Duodenal mucosa (tissue), 2 donors: ENCODE measurements at regions not wholly inside any gene's neighbourhood (a gene's known extent, or its start where the extent isn't known, plus 50 kb on each side); places are given as distances from the start of the nearest gene placed in this dataset.

Source experiments
- H3K27ac ChIP-seq: one replicate; pipeline ENCODE4 v1.7.0; 2013; ENCODE audit warnings: low read depth, low read length
- H3K27me3 ChIP-seq, 2 donors: one replicate each; pipeline ENCODE4 v1.7.0; 2013; ENCODE audit warnings: low read length in 2 of 2, control low read depth in 1 of 2; ENCODE audit not compliant: insufficient read depth in 2 of 2, control insufficient read depth in 1 of 2
- H3K36me3 ChIP-seq, 2 donors: one replicate each; pipeline ENCODE4 v1.7.0; 2013; ENCODE audit warnings: low read length in 2 of 2, control low read depth in 1 of 2; ENCODE audit not compliant: insufficient read depth in 2 of 2, control insufficient read depth in 1 of 2
- H3K4me1 ChIP-seq, 2 donors: one replicate each; pipeline ENCODE4 v1.7.0; 2013; ENCODE audit warnings: low read length in 2 of 2, control low read depth in 1 of 2; ENCODE audit not compliant: insufficient read depth in 2 of 2, control insufficient read depth in 1 of 2
- H3K4me3 ChIP-seq, 2 donors: one replicate each; pipeline ENCODE4 v1.7.0; 2013; ENCODE audit warnings: low read length in 2 of 2, low read depth in 1 of 2
- H3K9ac ChIP-seq, 2 donors: one replicate each; pipeline ENCODE4 v1.7.0; 2013; ENCODE audit warnings: low read length in 2 of 2, low read depth in 1 of 2
- H3K9me3 ChIP-seq, 2 donors: one replicate each; pipeline ENCODE4 v1.7.0; 2013; ENCODE audit warnings: low read length in 2 of 2, control low read depth in 1 of 2; ENCODE audit not compliant: control insufficient read depth in 1 of 2

DNA sequence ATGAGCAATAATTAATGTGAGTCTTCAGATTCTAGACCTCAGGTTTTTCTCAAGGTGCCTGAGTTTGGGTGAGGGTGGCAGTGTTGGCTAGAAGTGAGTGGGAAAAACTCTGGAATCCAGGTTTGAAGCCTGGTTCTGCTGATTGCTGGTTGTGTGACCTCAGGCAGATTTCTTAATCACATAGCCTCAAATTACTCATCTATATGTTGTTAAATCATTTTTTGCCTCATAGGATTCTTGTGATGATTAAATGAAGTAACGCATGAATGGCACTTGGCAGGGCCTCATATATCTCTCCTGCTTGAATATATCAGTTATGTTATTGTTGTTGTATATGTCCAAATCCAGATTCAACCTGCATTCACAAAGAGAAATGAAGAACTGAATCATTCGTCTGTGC is 60.5 kb downstream of the NR2F2 start:
- Histone ChIP-seq H3K27me3 (peaks cover 0 to 2% of the 10 kb centered on the region in 2 donors), H3K4me1 (peaks cover 0 to 12% of the 10 kb centered on the region in 2 donors), H3K4me3 (no peak overlapping the region), H3K36me3 (no peaks in the 10 kb centered on the region), H3K9ac (no peak overlapping the region), H3K9me3 (no peaks in the 10 kb centered on the region), H3K27ac (no peak overlapping the region)

DNA sequence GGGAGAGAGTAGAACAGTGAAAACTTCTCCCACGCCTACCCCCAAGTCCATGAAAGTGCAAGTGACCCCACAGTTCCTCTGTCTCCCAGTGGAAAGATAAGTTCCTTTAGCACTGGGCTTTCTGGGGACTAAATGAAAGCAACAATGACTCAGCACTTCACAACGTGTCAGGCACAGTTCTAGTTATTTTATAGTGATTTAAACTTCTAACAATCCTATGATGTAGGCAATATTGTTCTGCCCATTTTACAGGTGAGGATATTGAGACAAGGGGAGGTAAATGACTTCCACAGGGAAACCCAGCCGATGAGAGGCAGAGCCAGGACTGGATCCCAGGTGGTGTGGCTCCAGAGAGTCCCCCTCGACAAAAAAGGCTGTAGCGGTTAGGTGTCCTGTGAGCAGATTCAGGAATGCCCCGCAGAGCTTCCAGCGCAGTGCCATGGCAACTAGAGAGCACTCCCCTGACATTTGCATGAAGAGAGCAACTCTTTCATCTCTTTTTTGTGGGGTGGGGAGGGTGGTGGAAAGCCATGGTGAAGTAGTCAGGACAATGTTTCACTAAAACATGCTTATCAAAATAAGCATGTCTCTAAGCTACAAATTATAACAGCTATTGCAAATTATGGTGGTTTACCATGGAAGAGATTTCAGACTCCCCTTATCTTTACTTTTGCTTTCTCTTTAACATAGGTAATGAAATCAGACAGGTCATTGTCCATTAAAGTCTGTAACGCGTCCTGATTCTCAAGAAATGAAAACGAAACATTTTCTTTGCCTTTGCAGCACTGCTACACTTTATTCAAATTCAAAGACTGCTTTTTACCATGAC is 62.1 kb downstream of the NR2F2 start:
- Histone ChIP-seq H3K9ac (no peak overlapping the region), H3K4me1 (peaks cover 0 to 12% of the 10 kb centered on the region in 2 donors), H3K9me3 (no peaks in the 10 kb centered on the region), H3K36me3 (no peaks in the 10 kb centered on the region), H3K27me3 (peaks cover 0 to 2% of the 10 kb centered on the region in 2 donors), H3K27ac (no peak overlapping the region), H3K4me3 (peak overlapping the region in 1 of 2 donors; percentile 11)

DNA sequence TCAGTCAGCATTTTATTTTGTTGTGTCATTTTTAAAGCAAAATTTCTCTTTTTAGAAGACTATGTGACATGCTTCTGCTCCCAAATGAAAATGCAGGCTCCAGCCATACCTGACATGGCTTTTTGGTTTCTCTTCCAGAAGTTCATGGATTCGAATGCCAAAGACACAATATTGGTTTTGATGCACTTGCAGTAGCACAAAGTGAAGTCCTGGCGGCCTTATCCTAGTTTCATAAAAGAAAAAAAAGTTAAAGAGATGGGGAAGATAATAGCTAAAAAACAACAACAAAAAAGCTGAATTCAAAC is 62.7 kb downstream of the NR2F2 start:
- peak overlapping the region in 1 of 2 donors; percentile 11 for H3K4me3 ChIP-seq
- H3K9me3 ChIP-seq = no peaks in the 10 kb centered on the region
- no peak overlapping the region for H3K9ac ChIP-seq
- no peaks in the 10 kb centered on the region for H3K36me3 ChIP-seq
- peaks cover 0 to 12% of the 10 kb centered on the region in 2 donors for H3K4me1 ChIP-seq
- no peak overlapping the region for H3K27ac ChIP-seq
- peaks cover 0 to 2% of the 10 kb centered on the region in 2 donors for H3K27me3 ChIP-seq

DNA sequence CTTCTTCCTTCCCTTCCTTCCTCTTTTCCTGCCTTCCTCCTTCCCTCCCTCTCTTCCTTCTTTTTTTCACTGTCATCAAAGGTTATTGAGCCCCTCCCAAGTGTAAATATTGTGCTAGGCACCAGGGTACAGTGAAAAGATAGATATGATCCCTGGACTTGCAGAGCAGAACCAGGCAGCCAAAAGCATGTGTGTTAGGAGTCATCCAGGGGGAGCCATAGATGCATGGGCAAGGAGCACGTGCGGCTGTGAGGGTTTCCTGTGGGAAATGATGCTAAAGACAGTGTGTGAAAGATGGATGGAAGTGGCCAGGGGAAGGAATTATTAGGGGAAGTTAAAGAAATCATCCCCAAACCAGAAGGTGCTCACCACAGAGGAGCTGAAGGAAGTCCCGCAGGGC is 65.2 kb downstream of the NR2F2 start:
- no peak overlapping the region for H3K27ac ChIP-seq
- no peaks in the 10 kb centered on the region for H3K27me3 ChIP-seq
- H3K9me3 ChIP-seq = no peaks in the 10 kb centered on the region
- H3K36me3 ChIP-seq = no peaks in the 10 kb centered on the region
- H3K9ac ChIP-seq = no peak overlapping the region
- H3K4me3 ChIP-seq = no peak overlapping the region
- H3K4me1 ChIP-seq = peaks cover 0 to 8% of the 10 kb centered on the region in 2 donors

DNA sequence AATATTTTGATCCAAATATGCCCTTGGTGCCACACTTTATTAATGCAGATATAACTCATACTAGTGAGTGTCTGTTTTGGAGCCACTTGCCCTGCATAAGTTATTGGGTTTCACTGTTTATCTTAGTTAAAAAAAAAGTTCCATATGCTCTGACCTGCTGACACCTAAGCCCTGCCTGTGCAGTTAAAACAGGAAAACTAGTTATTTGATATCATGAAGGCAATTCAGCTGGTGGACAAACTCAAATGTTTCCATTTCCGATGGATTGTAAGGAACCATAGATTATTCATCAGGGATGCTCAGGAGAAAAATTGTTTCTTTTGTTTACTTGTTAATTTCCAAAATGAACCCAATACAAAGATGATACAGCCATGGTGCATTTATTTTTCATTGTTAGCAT is 68.3 kb downstream of the NR2F2 start:
- Histone ChIP-seq H3K27ac (no peak overlapping the region), H3K4me1 (no peaks in the 10 kb centered on the region), H3K9ac (no peak overlapping the region), H3K36me3 (no peaks in the 10 kb centered on the region), H3K4me3 (no peak overlapping the region), H3K9me3 (no peaks in the 10 kb centered on the region), H3K27me3 (peaks cover 0 to 5% of the 10 kb centered on the region in 2 donors)

DNA sequence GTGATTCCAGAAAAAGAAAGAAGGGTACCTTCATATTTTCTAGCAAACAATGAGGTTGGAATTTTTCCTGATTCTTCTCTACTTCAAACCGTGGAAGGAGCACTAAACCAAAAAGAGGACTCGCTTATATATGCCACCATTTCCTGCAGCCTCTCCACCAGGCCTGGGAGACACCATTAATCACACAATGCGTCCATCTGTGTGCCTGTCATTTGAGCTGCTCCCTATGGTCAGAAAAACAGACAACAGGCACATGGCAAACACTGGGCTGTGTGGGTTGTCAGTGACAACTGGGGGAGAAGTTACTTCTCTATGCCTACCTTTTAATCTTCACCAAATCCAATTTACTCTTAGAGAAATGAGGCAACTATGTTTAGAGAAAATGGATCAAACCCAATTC is 71.9 kb downstream of the NR2F2 start:
- Histone ChIP-seq H3K4me3 (no peak overlapping the region), H3K9ac (no peak overlapping the region), H3K27ac (no peak overlapping the region), H3K9me3 (no peaks in the 10 kb centered on the region), H3K4me1 (no peaks in the 10 kb centered on the region), H3K27me3 (peaks cover 8 to 22% of the 10 kb centered on the region in 2 donors), H3K36me3 (no peaks in the 10 kb centered on the region)

DNA sequence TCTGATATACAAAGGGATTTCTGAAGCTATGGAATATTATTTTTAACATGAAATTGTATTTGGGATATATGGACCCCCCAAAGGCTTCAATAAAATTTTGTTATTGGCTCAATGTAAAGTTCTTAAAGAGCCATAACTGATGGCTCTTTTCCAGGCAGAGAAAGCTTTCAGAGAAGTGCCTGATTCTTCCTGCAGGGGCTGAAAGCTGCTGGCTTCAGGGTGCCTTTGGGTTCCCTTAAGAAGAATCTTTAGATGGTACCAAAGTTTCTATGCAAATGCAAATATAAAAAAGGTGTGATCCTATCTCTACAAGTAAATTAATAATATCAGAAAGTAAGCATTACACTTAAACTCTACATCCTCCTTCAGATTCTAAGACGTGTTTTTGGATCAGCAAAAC is 72.6 kb downstream of the NR2F2 start:
- Histone ChIP-seq H3K9me3 (no peaks in the 10 kb centered on the region), H3K4me1 (no peaks in the 10 kb centered on the region), H3K36me3 (no peaks in the 10 kb centered on the region), H3K9ac (no peak overlapping the region), H3K27me3 (peaks cover 13 to 28% of the 10 kb centered on the region in 2 donors), H3K4me3 (no peak overlapping the region), H3K27ac (no peak overlapping the region)

DNA sequence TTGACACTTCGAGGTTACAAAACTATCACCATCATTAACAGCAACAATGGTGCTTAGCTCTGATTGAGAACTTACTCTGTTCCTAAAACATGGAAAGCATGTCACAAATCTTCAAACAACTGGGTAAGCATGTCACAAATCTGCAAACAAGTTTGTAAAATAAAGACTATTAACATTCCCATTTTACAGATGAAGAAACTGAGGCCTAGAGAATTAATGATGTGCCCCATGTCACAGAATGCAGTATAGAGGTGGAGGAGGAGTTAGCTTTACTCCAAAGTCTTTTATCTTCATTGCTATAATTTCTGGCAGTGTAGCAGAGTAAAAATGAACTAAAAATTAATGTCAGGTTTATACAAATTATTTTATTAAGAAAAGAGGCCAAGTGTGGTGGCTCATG is 73.4 kb downstream of the NR2F2 start:
- no peaks in the 10 kb centered on the region for H3K9me3 ChIP-seq
- no peaks in the 10 kb centered on the region for H3K4me1 ChIP-seq
- H3K27me3 ChIP-seq = peaks cover 20 to 34% of the 10 kb centered on the region in 2 donors
- H3K9ac ChIP-seq = no peak overlapping the region
- H3K27ac ChIP-seq = no peak overlapping the region
- no peaks in the 10 kb centered on the region for H3K36me3 ChIP-seq
- no peak overlapping the region for H3K4me3 ChIP-seq

DNA sequence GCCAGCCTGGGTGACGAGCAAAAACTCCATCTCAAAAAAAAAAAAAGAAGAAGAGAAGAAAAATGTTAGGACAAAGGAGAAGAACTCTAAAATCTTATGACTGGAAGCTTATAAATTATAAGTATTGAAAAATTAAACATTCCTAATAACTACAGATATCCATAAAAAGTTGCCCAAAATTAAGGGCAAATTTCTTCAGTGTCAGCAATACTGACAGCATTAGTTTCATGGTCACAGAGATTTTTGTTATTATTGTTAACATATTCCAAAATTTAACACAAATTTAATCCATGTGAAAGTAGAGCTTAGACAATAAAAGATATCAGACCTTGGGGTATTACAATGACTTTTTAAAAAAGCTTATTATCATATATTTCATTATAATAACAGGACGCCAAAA is 74.1 kb downstream of the NR2F2 start:
- no peaks in the 10 kb centered on the region for H3K36me3 ChIP-seq
- no peaks in the 10 kb centered on the region for H3K4me1 ChIP-seq
- H3K27ac ChIP-seq = no peak overlapping the region
- no peak overlapping the region for H3K4me3 ChIP-seq
- peaks cover 25 to 41% of the 10 kb centered on the region in 2 donors for H3K27me3 ChIP-seq
- H3K9ac ChIP-seq = no peak overlapping the region
- no peaks in the 10 kb centered on the region for H3K9me3 ChIP-seq

DNA sequence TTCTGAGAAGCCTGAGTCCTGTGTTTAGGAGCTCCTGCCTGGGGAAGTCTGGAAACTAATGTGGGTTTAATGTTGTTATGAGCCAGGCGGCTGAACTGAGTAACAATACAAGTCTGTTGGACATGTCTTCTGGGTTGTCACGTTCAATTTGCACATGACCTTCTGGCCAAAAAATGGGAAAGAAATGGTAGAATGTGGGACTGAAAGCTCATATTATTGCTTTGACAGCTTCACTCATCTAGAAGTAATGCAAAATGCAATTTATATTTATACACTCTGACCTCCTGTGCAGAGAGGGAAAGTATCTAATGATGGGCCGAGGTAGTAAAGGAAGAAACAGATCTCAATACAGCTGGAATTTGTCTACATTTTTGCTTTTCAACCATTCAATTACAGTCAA is 75.8 kb downstream of the NR2F2 start:
- Histone ChIP-seq H3K4me3 (no peak overlapping the region), H3K27me3 (peaks cover 42 to 57% of the 10 kb centered on the region in 2 donors), H3K9me3 (no peaks in the 10 kb centered on the region), H3K9ac (no peak overlapping the region), H3K4me1 (no peaks in the 10 kb centered on the region), H3K27ac (no peak overlapping the region), H3K36me3 (no peaks in the 10 kb centered on the region)
